ENCODE measurements at regions not wholly inside any gene's neighbourhood (a gene's known extent, or its start where the extent isn't known, plus 50 kb on each side); places are given as distances from the start of the nearest gene placed in this dataset.

DNA sequence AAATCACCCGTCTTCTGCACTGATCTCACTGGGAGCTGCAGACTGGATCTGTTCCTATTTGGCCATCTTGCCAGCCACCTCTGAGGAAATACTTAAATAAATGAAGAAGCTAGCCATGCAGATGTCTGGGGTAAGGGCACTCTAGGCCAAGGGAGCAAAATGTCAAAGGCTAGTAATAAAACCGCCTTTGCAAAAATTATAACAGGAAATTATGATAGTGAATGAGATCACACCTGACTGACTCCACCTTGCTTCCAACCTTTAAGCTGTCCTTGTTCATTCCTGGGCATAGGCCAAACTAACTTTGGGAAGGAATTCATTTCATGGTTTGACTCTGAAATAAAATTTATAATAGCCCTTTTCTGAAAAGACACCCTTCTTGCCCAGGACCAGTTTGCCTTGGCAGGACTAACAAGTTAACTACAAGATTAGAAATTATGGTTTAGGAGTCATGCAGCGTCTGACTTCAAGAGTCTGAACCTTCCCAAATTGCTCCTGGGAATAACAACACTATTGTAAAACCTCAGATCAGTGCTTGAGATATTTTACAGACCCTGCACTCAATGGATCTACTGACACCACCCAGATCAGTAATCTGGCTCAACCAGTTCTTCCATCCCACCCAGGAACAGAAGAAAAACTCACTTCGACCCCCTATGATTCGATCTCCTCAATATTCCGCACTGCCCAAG is 246.9 kb upstream of the HDX start:
- Histone ChIP-seq H3K9ac (ENCODE audit: low read depth in 1 of 2, low read length in 2 of 2) (no peak overlapping the region), H3K9me3 (ENCODE audit: control insufficient read depth in 4 of 4, low read length in 3 of 4) (peaks cover 0 to 3% (median 0%) of the 10 kb centered on the region in 4 donors), H3K27me3 (ENCODE audit: control insufficient read depth in 4 of 4, insufficient read depth in 4 of 4, low read length in 3 of 4) (peaks cover 0 to 3% (median 0%) of the 10 kb centered on the region in 4 donors), H3K4me1 (ENCODE audit: control insufficient read depth in 4 of 4, insufficient read depth in 4 of 4, low read length in 3 of 4) (no peaks in the 10 kb centered on the region), H3K36me3 (ENCODE audit: control insufficient read depth in 4 of 4, insufficient read depth in 3 of 4, low read depth in 1 of 4, low read length in 3 of 4) (no peaks in the 10 kb centered on the region), H3K4me3 (ENCODE audit: low read depth in 1 of 3, low read length in 3 of 3) (no peak overlapping the region), H3K27ac (ENCODE audit: low read depth in 1 of 2, low read length in 2 of 2) (no peak overlapping the region)
- TF ChIP-seq, protein P1, sequence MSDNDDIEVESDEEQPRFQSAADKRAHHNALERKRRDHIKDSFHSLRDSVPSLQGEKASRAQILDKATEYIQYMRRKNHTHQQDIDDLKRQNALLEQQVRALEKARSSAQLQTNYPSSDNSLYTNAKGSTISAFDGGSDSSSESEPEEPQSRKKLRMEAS (IDR thresholded peaks at IDR 0.05): no peak
- TF ChIP-seq, protein P2, sequence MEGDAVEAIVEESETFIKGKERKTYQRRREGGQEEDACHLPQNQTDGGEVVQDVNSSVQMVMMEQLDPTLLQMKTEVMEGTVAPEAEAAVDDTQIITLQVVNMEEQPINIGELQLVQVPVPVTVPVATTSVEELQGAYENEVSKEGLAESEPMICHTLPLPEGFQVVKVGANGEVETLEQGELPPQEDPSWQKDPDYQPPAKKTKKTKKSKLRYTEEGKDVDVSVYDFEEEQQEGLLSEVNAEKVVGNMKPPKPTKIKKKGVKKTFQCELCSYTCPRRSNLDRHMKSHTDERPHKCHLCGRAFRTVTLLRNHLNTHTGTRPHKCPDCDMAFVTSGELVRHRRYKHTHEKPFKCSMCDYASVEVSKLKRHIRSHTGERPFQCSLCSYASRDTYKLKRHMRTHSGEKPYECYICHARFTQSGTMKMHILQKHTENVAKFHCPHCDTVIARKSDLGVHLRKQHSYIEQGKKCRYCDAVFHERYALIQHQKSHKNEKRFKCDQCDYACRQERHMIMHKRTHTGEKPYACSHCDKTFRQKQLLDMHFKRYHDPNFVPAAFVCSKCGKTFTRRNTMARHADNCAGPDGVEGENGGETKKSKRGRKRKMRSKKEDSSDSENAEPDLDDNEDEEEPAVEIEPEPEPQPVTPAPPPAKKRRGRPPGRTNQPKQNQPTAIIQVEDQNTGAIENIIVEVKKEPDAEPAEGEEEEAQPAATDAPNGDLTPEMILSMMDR (IDR thresholded peaks at IDR 0.05; ENCODE audit: low read depth, low read length, missing input control): no peak
- no peak for TF ChIP-seq HNF4A (conservative IDR thresholded peaks at IDR 0.05)
- no peak for TF ChIP-seq RXRA (IDR thresholded peaks at IDR 0.05)
- no peak for TF ChIP-seq TAF1 (conservative IDR thresholded peaks at IDR 0.05)
- no peak for TF ChIP-seq FOXA1 (IDR thresholded peaks at IDR 0.05)
- TF ChIP-seq GABPA (IDR thresholded peaks at IDR 0.05 in 1 of 2, conservative IDR thresholded peaks at IDR 0.05 in 1 of 2): no peak
- TF ChIP-seq, protein P3, sequence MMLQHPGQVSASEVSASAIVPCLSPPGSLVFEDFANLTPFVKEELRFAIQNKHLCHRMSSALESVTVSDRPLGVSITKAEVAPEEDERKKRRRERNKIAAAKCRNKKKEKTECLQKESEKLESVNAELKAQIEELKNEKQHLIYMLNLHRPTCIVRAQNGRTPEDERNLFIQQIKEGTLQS (IDR thresholded peaks at IDR 0.05): no peak
- TF ChIP-seq SP1 (IDR thresholded peaks at IDR 0.05): no peak
- TF ChIP-seq EGR1 (IDR thresholded peaks at IDR 0.05; ENCODE audit: low read depth in 2 of 2): no peak
- TF ChIP-seq FOXA2 (IDR thresholded peaks at IDR 0.05): no peak
- TF ChIP-seq, protein P4, sequence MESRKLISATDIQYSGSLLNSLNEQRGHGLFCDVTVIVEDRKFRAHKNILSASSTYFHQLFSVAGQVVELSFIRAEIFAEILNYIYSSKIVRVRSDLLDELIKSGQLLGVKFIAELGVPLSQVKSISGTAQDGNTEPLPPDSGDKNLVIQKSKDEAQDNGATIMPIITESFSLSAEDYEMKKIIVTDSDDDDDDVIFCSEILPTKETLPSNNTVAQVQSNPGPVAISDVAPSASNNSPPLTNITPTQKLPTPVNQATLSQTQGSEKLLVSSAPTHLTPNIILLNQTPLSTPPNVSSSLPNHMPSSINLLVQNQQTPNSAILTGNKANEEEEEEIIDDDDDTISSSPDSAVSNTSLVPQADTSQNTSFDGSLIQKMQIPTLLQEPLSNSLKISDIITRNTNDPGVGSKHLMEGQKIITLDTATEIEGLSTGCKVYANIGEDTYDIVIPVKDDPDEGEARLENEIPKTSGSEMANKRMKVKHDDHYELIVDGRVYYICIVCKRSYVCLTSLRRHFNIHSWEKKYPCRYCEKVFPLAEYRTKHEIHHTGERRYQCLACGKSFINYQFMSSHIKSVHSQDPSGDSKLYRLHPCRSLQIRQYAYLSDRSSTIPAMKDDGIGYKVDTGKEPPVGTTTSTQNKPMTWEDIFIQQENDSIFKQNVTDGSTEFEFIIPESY (IDR thresholded peaks at IDR 0.05): no peak
- no peak for TF ChIP-seq JUND (IDR thresholded peaks at IDR 0.05)
- TF ChIP-seq RAD21 (IDR thresholded peaks at IDR 0.05): no peak
- TF ChIP-seq HNF4G (IDR thresholded peaks at IDR 0.05): no peak
- no peak for TF ChIP-seq YY1 (IDR thresholded peaks at IDR 0.05)
- no peak for TF ChIP-seq NR2F2 (IDR thresholded peaks at IDR 0.05)
- no peak for DNase-seq (ENCODE audit: low spot score)
- WGBS: 81% methylated on average over 6 of the region's 6 CpGs

DNA sequence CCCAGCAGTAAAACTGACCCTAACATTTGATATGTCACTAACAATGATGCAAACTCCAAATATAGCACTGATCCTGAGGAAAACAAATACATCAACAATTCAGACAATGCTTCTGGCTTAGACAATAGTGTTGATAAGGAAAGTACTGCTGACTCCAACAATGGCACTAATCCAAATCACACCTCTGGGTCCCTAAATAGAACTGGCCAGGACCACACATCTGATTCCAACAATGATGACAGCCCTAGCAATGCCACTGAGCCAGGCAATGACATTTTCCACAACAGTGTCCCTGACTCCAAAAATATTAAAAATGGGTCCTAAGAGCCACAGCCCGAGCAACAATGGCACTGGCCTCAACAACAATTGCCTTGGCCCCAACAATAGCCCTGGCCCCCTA is 243.1 kb upstream of the APOOL start:
- no peaks in the 10 kb centered on the region for H3K4me1 ChIP-seq (ENCODE audit: control insufficient read depth in 4 of 4, insufficient read depth in 4 of 4, low read length in 3 of 4)
- WGBS: 85% methylated on average over 1 of the region's 1 CpG
- no peaks in the 10 kb centered on the region for H3K9me3 ChIP-seq (ENCODE audit: control insufficient read depth in 4 of 4, low read length in 3 of 4)
- no peak overlapping the region for H3K4me3 ChIP-seq (ENCODE audit: low read depth in 1 of 3, low read length in 3 of 3)
- no peaks in the 10 kb centered on the region for H3K27me3 ChIP-seq (ENCODE audit: control insufficient read depth in 4 of 4, insufficient read depth in 4 of 4, low read length in 3 of 4)
- no peak overlapping the region for H3K9ac ChIP-seq (ENCODE audit: low read depth in 1 of 2, low read length in 2 of 2)
- H3K27ac ChIP-seq (ENCODE audit: low read depth in 1 of 2, low read length in 2 of 2): no peak overlapping the region
- DNase-seq (ENCODE audit: low spot score): no peak
- H3K36me3 ChIP-seq (ENCODE audit: control insufficient read depth in 4 of 4, insufficient read depth in 3 of 4, low read depth in 1 of 4, low read length in 3 of 4): no peaks in the 10 kb centered on the region
- TF ChIP-seq TAF1 (conservative IDR thresholded peaks at IDR 0.05): no peak
- TF ChIP-seq, protein P3 (IDR thresholded peaks at IDR 0.05): no peak
- no peak for TF ChIP-seq SP1 (IDR thresholded peaks at IDR 0.05)
- TF ChIP-seq YY1 (IDR thresholded peaks at IDR 0.05): no peak
- no peak for TF ChIP-seq EGR1 (IDR thresholded peaks at IDR 0.05; ENCODE audit: low read depth in 2 of 2)
- no peak for TF ChIP-seq RXRA (IDR thresholded peaks at IDR 0.05)
- TF ChIP-seq, protein P1 (IDR thresholded peaks at IDR 0.05): no peak
- TF ChIP-seq RAD21 (IDR thresholded peaks at IDR 0.05): no peak
- no peak for TF ChIP-seq JUND (IDR thresholded peaks at IDR 0.05)
- no peak for TF ChIP-seq FOXA2 (IDR thresholded peaks at IDR 0.05)
- no peak for TF ChIP-seq GABPA (IDR thresholded peaks at IDR 0.05 in 1 of 2, conservative IDR thresholded peaks at IDR 0.05 in 1 of 2)
- TF ChIP-seq, protein P2 (IDR thresholded peaks at IDR 0.05; ENCODE audit: low read depth, low read length, missing input control): no peak
- no peak for TF ChIP-seq HNF4G (IDR thresholded peaks at IDR 0.05)
- no peak for TF ChIP-seq HNF4A (conservative IDR thresholded peaks at IDR 0.05)
- TF ChIP-seq, protein P5, sequence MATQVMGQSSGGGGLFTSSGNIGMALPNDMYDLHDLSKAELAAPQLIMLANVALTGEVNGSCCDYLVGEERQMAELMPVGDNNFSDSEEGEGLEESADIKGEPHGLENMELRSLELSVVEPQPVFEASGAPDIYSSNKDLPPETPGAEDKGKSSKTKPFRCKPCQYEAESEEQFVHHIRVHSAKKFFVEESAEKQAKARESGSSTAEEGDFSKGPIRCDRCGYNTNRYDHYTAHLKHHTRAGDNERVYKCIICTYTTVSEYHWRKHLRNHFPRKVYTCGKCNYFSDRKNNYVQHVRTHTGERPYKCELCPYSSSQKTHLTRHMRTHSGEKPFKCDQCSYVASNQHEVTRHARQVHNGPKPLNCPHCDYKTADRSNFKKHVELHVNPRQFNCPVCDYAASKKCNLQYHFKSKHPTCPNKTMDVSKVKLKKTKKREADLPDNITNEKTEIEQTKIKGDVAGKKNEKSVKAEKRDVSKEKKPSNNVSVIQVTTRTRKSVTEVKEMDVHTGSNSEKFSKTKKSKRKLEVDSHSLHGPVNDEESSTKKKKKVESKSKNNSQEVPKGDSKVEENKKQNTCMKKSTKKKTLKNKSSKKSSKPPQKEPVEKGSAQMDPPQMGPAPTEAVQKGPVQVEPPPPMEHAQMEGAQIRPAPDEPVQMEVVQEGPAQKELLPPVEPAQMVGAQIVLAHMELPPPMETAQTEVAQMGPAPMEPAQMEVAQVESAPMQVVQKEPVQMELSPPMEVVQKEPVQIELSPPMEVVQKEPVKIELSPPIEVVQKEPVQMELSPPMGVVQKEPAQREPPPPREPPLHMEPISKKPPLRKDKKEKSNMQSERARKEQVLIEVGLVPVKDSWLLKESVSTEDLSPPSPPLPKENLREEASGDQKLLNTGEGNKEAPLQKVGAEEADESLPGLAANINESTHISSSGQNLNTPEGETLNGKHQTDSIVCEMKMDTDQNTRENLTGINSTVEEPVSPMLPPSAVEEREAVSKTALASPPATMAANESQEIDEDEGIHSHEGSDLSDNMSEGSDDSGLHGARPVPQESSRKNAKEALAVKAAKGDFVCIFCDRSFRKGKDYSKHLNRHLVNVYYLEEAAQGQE (IDR thresholded peaks at IDR 0.05): no peak
